ENCODE measurements at regions not wholly inside any gene's neighbourhood (a gene's known extent, or its start where the extent isn't known, plus 50 kb on each side); places are given as distances from the start of the nearest gene placed in this dataset.

DNA sequence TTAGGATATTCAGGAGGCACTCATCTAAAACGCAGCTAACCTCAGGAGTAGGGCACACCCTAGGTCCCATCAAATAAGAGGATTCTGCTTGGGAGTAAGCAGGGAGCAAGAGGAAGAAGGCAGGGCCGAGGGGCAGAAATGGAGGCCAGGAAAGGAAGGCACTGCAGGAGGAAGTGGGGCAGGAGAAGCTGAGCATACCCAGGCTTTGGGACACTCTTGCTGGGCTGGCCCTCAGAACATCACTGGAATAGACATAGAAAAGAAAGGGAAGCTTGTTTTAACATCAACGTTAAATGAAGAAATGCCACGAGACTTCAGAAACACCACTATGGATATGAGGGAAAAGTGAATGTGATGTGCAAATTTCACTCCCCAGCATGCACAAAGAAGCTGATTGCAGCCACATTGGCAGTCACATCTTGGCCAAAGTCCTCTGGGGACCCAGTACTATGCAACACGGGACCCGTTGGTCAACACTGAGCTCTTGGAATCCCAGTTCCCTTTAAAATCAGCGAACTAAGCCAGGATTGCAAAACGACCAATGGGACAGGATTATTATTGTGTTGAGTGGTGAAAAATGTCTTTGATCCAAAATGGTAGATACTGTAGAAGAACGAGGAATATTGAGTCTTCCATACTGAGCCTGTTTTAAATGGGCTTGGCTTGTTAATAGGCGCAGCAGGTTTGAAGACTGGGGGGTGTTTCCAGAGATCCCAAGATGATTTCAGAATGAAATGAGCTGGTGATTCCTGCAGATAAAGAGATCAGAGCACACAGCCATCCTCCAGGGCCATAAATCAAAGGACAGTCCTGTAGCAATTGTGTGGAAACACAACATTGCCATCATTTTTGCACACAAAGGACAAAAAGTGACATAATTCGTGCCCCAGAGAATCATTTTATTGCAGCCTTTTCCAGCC lies 152.4 kb downstream of the TOMM20 start (continued):
- peak; percentile 79 for TF ChIP-seq TEAD3 (CRISPR knock-in tag; optimal IDR thresholded peaks at IDR 0.05; ENCODE audit: borderline replicate concordance)
- TF ChIP-seq, protein P1, sequence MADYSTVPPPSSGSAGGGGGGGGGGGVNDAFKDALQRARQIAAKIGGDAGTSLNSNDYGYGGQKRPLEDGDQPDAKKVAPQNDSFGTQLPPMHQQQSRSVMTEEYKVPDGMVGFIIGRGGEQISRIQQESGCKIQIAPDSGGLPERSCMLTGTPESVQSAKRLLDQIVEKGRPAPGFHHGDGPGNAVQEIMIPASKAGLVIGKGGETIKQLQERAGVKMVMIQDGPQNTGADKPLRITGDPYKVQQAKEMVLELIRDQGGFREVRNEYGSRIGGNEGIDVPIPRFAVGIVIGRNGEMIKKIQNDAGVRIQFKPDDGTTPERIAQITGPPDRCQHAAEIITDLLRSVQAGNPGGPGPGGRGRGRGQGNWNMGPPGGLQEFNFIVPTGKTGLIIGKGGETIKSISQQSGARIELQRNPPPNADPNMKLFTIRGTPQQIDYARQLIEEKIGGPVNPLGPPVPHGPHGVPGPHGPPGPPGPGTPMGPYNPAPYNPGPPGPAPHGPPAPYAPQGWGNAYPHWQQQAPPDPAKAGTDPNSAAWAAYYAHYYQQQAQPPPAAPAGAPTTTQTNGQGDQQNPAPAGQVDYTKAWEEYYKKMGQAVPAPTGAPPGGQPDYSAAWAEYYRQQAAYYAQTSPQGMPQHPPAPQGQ (CRISPR knock-in tag; IDR thresholded peaks at IDR 0.05; ENCODE audit: borderline replicate concordance), result peak; percentile 27; the same call in 1 of the 2 replicates
- TF ChIP-seq, protein P2, sequence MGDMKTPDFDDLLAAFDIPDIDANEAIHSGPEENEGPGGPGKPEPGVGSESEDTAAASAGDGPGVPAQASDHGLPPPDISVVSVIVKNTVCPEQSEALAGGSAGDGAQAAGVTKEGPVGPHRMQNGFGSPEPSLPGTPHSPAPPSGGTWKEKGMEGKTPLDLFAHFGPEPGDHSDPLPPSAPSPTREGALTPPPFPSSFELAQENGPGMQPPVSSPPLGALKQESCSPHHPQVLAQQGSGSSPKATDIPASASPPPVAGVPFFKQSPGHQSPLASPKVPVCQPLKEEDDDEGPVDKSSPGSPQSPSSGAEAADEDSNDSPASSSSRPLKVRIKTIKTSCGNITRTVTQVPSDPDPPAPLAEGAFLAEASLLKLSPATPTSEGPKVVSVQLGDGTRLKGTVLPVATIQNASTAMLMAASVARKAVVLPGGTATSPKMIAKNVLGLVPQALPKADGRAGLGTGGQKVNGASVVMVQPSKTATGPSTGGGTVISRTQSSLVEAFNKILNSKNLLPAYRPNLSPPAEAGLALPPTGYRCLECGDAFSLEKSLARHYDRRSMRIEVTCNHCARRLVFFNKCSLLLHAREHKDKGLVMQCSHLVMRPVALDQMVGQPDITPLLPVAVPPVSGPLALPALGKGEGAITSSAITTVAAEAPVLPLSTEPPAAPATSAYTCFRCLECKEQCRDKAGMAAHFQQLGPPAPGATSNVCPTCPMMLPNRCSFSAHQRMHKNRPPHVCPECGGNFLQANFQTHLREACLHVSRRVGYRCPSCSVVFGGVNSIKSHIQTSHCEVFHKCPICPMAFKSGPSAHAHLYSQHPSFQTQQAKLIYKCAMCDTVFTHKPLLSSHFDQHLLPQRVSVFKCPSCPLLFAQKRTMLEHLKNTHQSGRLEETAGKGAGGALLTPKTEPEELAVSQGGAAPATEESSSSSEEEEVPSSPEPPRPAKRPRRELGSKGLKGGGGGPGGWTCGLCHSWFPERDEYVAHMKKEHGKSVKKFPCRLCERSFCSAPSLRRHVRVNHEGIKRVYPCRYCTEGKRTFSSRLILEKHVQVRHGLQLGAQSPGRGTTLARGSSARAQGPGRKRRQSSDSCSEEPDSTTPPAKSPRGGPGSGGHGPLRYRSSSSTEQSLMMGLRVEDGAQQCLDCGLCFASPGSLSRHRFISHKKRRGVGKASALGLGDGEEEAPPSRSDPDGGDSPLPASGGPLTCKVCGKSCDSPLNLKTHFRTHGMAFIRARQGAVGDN (CRISPR knock-in tag; IDR thresholded peaks at IDR 0.05), result no peak; the same call in 1 of the 2 replicates
- no peak for TF ChIP-seq ZBTB7A (CRISPR knock-in tag; IDR thresholded peaks at IDR 0.05)
- 0 out of 2 replicates have a peak, but pooled peaks have one; percentile 16 for TF ChIP-seq ZNF326 (CRISPR knock-in tag; IDR thresholded peaks at IDR 0.05; ENCODE audit: borderline replicate concordance)
- TF ChIP-seq ZNF180 (CRISPR knock-in tag; IDR thresholded peaks at IDR 0.05; ENCODE audit: borderline replicate concordance, low read depth), result no peak
- 0 out of 2 replicates have a peak, but pooled peaks have one; percentile 60 for TF ChIP-seq ZMYM2 (CRISPR knock-in tag; IDR thresholded peaks at IDR 0.05)
- peak; percentile 61 for TF ChIP-seq KAT8 (CRISPR knock-in tag; IDR thresholded peaks at IDR 0.05)
- TF ChIP-seq TRIM24 (CRISPR knock-in tag; IDR thresholded peaks at IDR 0.05), result no peak
- TF ChIP-seq, protein P3, sequence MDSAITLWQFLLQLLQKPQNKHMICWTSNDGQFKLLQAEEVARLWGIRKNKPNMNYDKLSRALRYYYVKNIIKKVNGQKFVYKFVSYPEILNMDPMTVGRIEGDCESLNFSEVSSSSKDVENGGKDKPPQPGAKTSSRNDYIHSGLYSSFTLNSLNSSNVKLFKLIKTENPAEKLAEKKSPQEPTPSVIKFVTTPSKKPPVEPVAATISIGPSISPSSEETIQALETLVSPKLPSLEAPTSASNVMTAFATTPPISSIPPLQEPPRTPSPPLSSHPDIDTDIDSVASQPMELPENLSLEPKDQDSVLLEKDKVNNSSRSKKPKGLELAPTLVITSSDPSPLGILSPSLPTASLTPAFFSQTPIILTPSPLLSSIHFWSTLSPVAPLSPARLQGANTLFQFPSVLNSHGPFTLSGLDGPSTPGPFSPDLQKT (CRISPR knock-in tag; IDR thresholded peaks at IDR 0.05; ENCODE audit: borderline replicate concordance), result no peak
- TF ChIP-seq, protein P4, sequence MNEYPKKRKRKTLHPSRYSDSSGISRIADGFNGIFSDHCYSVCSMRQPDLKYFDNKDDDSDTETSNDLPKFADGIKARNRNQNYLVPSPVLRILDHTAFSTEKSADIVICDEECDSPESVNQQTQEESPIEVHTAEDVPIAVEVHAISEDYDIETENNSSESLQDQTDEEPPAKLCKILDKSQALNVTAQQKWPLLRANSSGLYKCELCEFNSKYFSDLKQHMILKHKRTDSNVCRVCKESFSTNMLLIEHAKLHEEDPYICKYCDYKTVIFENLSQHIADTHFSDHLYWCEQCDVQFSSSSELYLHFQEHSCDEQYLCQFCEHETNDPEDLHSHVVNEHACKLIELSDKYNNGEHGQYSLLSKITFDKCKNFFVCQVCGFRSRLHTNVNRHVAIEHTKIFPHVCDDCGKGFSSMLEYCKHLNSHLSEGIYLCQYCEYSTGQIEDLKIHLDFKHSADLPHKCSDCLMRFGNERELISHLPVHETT (CRISPR knock-in tag; conservative IDR thresholded peaks at IDR 0.05), result no peak
